ENCODE measurements at regions not wholly inside any gene's neighbourhood (a gene's known extent, or its start where the extent isn't known, plus 50 kb on each side); places are given as distances from the start of the nearest gene placed in this dataset.

DNA sequence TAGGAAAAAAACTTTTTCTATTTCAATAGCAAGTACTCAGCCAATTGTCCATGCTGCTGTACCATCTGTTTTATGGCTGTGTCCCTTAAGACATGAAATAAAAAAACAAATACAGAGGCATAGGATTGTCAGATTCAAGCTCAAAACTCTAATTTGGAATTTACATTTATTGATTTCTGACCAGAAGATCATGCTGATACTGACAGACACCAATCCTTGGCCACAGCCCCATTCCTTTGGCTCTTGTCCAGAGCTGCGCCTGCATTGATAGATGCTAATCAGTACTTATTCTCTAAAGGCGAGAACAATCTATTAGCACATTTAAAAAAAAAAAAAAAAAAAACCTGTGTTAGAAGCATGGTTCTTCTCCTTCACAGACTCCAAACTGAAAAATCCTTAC, 384.6 kb downstream of the TMEM232 start:
- TF ChIP-seq, protein P1, sequence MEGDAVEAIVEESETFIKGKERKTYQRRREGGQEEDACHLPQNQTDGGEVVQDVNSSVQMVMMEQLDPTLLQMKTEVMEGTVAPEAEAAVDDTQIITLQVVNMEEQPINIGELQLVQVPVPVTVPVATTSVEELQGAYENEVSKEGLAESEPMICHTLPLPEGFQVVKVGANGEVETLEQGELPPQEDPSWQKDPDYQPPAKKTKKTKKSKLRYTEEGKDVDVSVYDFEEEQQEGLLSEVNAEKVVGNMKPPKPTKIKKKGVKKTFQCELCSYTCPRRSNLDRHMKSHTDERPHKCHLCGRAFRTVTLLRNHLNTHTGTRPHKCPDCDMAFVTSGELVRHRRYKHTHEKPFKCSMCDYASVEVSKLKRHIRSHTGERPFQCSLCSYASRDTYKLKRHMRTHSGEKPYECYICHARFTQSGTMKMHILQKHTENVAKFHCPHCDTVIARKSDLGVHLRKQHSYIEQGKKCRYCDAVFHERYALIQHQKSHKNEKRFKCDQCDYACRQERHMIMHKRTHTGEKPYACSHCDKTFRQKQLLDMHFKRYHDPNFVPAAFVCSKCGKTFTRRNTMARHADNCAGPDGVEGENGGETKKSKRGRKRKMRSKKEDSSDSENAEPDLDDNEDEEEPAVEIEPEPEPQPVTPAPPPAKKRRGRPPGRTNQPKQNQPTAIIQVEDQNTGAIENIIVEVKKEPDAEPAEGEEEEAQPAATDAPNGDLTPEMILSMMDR (conservative IDR thresholded peaks at IDR 0.05; ENCODE audit: low read depth in 2 of 2): no peak
- TF ChIP-seq NANOG (IDR thresholded peaks at IDR 0.05; ENCODE audit: borderline replicate concordance): no peak
- TF ChIP-seq CREB1 (CRISPR knock-in tag; IDR thresholded peaks at IDR 0.05; ENCODE audit: low read depth): no peak
- no peak for TF ChIP-seq EZH2 (IDR thresholded peaks at IDR 0.05; ENCODE audit: low read depth, unreplicated experiment)
- no peak for TF ChIP-seq REST (IDR thresholded peaks at IDR 0.05; ENCODE audit: unreplicated experiment)
- TF ChIP-seq JUNB (IDR thresholded peaks at IDR 0.05; ENCODE audit: unreplicated experiment): no peak
- no peak for TF ChIP-seq EZH2phosphoT487 (IDR thresholded peaks at IDR 0.05; ENCODE audit: unreplicated experiment)
- no peak for TF ChIP-seq POLR2AphosphoS5 (IDR thresholded peaks at IDR 0.05; ENCODE audit: low read depth)
- no peak for TF ChIP-seq ETS1 (IDR thresholded peaks at IDR 0.05)
- TF ChIP-seq ZNF331 (CRISPR knock-in tag; IDR thresholded peaks at IDR 0.05; ENCODE audit: low read depth): no peak
- TF ChIP-seq STAT1 (IDR thresholded peaks at IDR 0.05; ENCODE audit: unreplicated experiment): no peak
- TF ChIP-seq ZNF114 (CRISPR knock-in tag; IDR thresholded peaks at IDR 0.05): no peak
- TF ChIP-seq, protein P2, sequence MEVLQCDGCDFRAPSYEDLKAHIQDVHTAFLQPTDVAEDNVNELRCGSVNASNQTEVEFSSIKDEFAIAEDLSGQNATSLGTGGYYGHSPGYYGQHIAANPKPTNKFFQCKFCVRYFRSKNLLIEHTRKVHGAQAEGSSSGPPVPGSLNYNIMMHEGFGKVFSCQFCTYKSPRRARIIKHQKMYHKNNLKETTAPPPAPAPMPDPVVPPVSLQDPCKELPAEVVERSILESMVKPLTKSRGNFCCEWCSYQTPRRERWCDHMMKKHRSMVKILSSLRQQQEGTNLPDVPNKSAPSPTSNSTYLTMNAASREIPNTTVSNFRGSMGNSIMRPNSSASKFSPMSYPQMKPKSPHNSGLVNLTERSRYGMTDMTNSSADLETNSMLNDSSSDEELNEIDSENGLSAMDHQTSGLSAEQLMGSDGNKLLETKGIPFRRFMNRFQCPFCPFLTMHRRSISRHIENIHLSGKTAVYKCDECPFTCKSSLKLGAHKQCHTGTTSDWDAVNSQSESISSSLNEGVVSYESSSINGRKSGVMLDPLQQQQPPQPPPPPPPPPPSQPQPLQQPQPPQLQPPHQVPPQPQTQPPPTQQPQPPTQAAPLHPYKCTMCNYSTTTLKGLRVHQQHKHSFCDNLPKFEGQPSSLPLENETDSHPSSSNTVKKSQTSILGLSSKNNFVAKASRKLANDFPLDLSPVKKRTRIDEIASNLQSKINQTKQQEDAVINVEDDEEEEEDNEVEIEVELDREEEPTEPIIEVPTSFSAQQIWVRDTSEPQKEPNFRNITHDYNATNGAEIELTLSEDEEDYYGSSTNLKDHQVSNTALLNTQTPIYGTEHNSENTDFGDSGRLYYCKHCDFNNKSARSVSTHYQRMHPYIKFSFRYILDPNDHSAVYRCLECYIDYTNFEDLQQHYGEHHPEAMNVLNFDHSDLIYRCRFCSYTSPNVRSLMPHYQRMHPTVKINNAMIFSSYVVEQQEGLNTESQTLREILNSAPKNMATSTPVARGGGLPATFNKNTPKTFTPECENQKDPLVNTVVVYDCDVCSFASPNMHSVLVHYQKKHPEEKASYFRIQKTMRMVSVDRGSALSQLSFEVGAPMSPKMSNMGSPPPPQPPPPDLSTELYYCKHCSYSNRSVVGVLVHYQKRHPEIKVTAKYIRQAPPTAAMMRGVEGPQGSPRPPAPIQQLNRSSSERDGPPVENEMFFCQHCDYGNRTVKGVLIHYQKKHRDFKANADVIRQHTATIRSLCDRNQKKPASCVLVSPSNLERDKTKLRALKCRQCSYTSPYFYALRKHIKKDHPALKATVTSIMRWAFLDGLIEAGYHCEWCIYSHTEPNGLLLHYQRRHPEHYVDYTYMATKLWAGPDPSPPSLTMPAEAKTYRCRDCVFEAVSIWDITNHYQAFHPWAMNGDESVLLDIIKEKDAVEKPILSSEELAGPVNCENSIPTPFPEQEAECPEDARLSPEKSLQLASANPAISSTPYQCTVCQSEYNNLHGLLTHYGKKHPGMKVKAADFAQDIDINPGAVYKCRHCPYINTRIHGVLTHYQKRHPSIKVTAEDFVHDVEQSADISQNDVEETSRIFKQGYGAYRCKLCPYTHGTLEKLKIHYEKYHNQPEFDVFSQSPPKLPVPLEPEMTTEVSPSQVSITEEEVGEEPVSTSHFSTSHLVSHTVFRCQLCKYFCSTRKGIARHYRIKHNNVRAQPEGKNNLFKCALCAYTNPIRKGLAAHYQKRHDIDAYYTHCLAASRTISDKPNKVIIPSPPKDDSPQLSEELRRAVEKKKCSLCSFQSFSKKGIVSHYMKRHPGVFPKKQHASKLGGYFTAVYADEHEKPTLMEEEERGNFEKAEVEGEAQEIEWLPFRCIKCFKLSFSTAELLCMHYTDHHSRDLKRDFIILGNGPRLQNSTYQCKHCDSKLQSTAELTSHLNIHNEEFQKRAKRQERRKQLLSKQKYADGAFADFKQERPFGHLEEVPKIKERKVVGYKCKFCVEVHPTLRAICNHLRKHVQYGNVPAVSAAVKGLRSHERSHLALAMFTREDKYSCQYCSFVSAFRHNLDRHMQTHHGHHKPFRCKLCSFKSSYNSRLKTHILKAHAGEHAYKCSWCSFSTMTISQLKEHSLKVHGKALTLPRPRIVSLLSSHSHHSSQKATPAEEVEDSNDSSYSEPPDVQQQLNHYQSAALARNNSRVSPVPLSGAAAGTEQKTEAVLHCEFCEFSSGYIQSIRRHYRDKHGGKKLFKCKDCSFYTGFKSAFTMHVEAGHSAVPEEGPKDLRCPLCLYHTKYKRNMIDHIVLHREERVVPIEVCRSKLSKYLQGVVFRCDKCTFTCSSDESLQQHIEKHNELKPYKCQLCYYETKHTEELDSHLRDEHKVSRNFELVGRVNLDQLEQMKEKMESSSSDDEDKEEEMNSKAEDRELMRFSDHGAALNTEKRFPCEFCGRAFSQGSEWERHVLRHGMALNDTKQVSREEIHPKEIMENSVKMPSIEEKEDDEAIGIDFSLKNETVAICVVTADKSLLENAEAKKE (CRISPR knock-in tag; IDR thresholded peaks at IDR 0.05): no peak

All from GM23338 (cell line).